Neural cell (in vitro differentiated cells): ENCODE measurements at regions not wholly inside any gene's neighbourhood (a gene's known extent, or its start where the extent isn't known, plus 50 kb on each side); places are given as distances from the start of the nearest gene placed in this dataset.

Experiments
- CTCF ChIP-seq: fragments of 450-650 bp; IDR thresholded peaks from 2 replicates; pipeline ENCODE4 v1.5.1; 2014; ENCODE audit warnings: antibody characterized with exemption, mild to moderate bottlenecking, moderate library complexity; ENCODE audit not compliant: poor library complexity, severe bottlenecking
- EP300 ChIP-seq: fragments of 450-650 bp; conservative IDR thresholded peaks from 2 replicates; pipeline ENCODE4 v1.6.1; 2014; ENCODE audit warnings: antibody characterized with exemption, mild to moderate bottlenecking, moderate library complexity; ENCODE audit not compliant: poor library complexity, severe bottlenecking
- EZH2 ChIP-seq: fragments of 200-600, 300-800 bp; shearing (Covaris generic), sonication (generic); IDR thresholded peaks from 2 replicates; pipeline ENCODE4 v1.6.1; 2014; ENCODE audit warnings: antibody characterized with exemption, low read length, borderline replicate concordance, mild to moderate bottlenecking; ENCODE audit not compliant: insufficient read depth, poor library complexity, severe bottlenecking
- POLR2AphosphoS5 ChIP-seq: IDR thresholded peaks from 2 replicates; pipeline ENCODE4 v1.6.1; 2012

GRCh38 chr4:126691797-126692196 lies 941.0 kb upstream of the INTU start:
- TF ChIP-seq CTCF, result no peak
- no peak for TF ChIP-seq EZH2
- TF ChIP-seq EP300, result no peak
- no peak for TF ChIP-seq POLR2AphosphoS5
